ENCODE measurements at regions not wholly inside any gene's neighbourhood (a gene's known extent, or its start where the extent isn't known, plus 50 kb on each side); places are given as distances from the start of the nearest gene placed in this dataset.
"Not testable (repeated sequence)": the region's sequence is repeated elsewhere in the genome, so short reads cannot be mapped to it uniquely, and the experiment has no call there.

DNA sequence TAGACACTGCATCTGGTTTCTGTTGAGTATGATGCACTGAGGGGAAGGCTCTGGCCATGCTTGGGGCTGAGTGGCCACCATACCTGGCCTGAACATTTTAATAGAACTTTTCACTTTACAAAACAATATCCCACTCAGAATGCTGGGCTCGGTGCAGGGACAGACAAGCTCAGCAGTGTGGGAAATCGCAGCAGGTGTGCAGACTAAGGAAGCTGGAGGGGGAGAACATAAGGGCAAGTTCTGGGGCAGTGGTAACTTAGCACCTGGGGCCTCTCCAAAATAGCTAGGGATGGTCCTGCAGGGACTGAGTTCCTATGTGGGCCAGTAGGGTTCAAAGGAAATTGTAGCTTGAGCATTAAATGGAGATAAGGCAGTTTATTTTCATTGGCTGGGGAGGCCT lies 90.9 kb upstream of the RNU6-1 start:
- no peaks in the 10 kb centered on the region for H3K9me2 ChIP-seq (replicated peaks; ENCODE audit: control insufficient read depth, low read length)

GRCh38 chr15:67931861-67932260 lies 92.0 kb upstream of the RNU6-1 start:
- Histone ChIP-seq H3K4me2 (ENCODE audit: low read length) (no peak overlapping the region), H3K27me3 (ENCODE audit: control insufficient read depth, low read length) (no peaks in the 10 kb centered on the region), H3K79me2 (ENCODE audit: control insufficient read depth, low read length) (no peaks in the 10 kb centered on the region), H3K27ac (ENCODE audit: low read depth, low read length) (no peak overlapping the region), H4K20me1 (ENCODE audit: control insufficient read depth, insufficient read depth, low read depth, low read length) (no peaks in the 10 kb centered on the region), H3K9me3 (ENCODE audit: control insufficient read depth, insufficient read depth, low read length) (no peaks in the 10 kb centered on the region), H3K4me1 (ENCODE audit: control insufficient read depth, low read length) (no peaks in the 10 kb centered on the region; the same call in 1 of the 2 replicates), H3K4me3 (ENCODE audit: low read length) (no peak overlapping the region), H3K9me2 (replicated peaks; ENCODE audit: control insufficient read depth, low read length) (no peaks in the 10 kb centered on the region), H3F3A (ENCODE audit: control insufficient read depth, insufficient read depth) (no peaks in the 10 kb centered on the region), H3K36me3 (ENCODE audit: control insufficient read depth, low read length) (no peaks in the 10 kb centered on the region)
- no peak for TF ChIP-seq EZH2phosphoT487 (IDR thresholded peaks at IDR 0.05; ENCODE audit: borderline replicate concordance, low read length)
- no peak for TF ChIP-seq CTCF (IDR thresholded peaks at IDR 0.05; ENCODE audit: low read depth, low read length, poor library complexity, severe bottlenecking)

More for the DNA sequence above, 90.9 kb upstream of the RNU6-1 start:
- Histone ChIP-seq H3K4me2 (ENCODE audit: low read length) (no peak overlapping the region), H4K20me1 (ENCODE audit: control insufficient read depth, insufficient read depth, low read depth, low read length) (no peaks in the 10 kb centered on the region), H3K27ac (ENCODE audit: low read depth, low read length) (no peak overlapping the region), H3K27me3 (ENCODE audit: control insufficient read depth, low read length) (no peaks in the 10 kb centered on the region), H3K4me1 (ENCODE audit: control insufficient read depth, low read length) (no peaks in the 10 kb centered on the region), H3K9me3 (ENCODE audit: control insufficient read depth, insufficient read depth, low read length) (no peaks in the 10 kb centered on the region), H3K4me3 (ENCODE audit: low read length) (no peak overlapping the region), H3K79me2 (ENCODE audit: control insufficient read depth, low read length) (no peaks in the 10 kb centered on the region), H3K36me3 (ENCODE audit: control insufficient read depth, low read length) (no peaks in the 10 kb centered on the region), H3F3A (ENCODE audit: control insufficient read depth, insufficient read depth) (no peaks in the 10 kb centered on the region)
- TF ChIP-seq EZH2phosphoT487 (IDR thresholded peaks at IDR 0.05; ENCODE audit: borderline replicate concordance, low read length) (no peak), CTCF (IDR thresholded peaks at IDR 0.05; ENCODE audit: low read depth, low read length, poor library complexity, severe bottlenecking) (no peak)

DNA sequence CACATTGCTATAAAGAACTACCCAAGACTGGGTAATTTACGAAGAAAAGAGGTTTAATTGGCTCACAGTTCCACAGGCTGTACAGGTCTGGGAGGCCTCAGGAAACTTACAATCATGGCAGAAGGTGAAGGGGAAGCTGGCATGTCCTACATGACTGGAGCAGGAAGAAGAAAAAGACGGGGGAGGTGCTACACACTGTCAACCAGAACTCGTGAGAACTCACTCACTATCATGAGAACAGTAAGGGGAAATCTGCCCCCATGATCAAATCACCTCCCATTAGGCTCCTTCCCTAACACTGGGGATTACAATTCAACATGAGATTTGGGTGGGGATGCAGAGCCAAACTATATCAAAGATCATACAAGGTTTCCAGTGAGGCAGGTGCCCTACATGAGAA lies 94.3 kb upstream of the RNU6-1 start:
- peaks cover 18% of the 10 kb centered on the region for H3K4me1 ChIP-seq (ENCODE audit: control insufficient read depth, low read length)
- not testable (repeated sequence) for H3K9me3 ChIP-seq (ENCODE audit: control insufficient read depth, insufficient read depth, low read length); H3F3A ChIP-seq (ENCODE audit: control insufficient read depth, insufficient read depth); H3K27me3 ChIP-seq (ENCODE audit: control insufficient read depth, low read length); H3K36me3 ChIP-seq (ENCODE audit: control insufficient read depth, low read length); H3K4me2 ChIP-seq (ENCODE audit: low read length); H3K4me3 ChIP-seq (ENCODE audit: low read length); H3K79me2 ChIP-seq (ENCODE audit: control insufficient read depth, low read length); H4K20me1 ChIP-seq (ENCODE audit: control insufficient read depth, insufficient read depth, low read depth, low read length); H3K27ac ChIP-seq (ENCODE audit: low read depth, low read length); H3K9me2 ChIP-seq (replicated peaks; ENCODE audit: control insufficient read depth, low read length)

DNA sequence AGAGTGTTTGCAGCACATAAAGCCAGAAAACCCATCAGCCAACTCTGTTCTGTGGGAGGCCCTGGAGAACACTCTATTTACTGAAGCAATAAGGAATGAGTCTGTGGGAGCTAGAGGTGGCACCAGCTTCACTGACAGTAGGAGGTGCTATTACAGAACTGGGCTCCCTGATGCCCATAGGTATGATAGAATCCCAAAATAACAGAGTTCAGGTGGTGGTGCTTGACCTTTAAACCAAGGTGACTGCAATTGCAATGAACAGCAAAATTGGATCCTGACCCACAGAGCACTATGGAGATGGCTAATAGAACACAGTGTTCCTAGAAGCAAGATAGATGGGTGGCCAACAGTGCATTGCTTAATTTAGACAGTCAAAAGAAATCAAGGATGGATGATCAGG lies 95.4 kb upstream of the RNU6-1 start:
- Histone ChIP-seq H3K36me3 (ENCODE audit: control insufficient read depth, low read length) (no peaks in the 10 kb centered on the region), H3K4me2 (ENCODE audit: low read length) (no peak overlapping the region), H3K27ac (ENCODE audit: low read depth, low read length) (no peak overlapping the region), H3K4me1 (ENCODE audit: control insufficient read depth, low read length) (peaks cover 18% of the 10 kb centered on the region), H3K9me2 (replicated peaks; ENCODE audit: control insufficient read depth, low read length) (no peaks in the 10 kb centered on the region), H3F3A (ENCODE audit: control insufficient read depth, insufficient read depth) (no peaks in the 10 kb centered on the region), H3K4me3 (ENCODE audit: low read length) (no peak overlapping the region), H3K9me3 (ENCODE audit: control insufficient read depth, insufficient read depth, low read length) (no peaks in the 10 kb centered on the region), H4K20me1 (ENCODE audit: control insufficient read depth, insufficient read depth, low read depth, low read length) (no peaks in the 10 kb centered on the region), H3K79me2 (ENCODE audit: control insufficient read depth, low read length) (no peaks in the 10 kb centered on the region), H3K27me3 (ENCODE audit: control insufficient read depth, low read length) (no peaks in the 10 kb centered on the region)
- no peak for TF ChIP-seq CTCF (IDR thresholded peaks at IDR 0.05; ENCODE audit: low read depth, low read length, poor library complexity, severe bottlenecking)
